GM18858 (cell line): ENCODE measurements at regions not wholly inside any gene's neighbourhood (a gene's known extent, or its start where the extent isn't known, plus 50 kb on each side); places are given as distances from the start of the nearest gene placed in this dataset.
"Not testable (repeated sequence)": the region's sequence is repeated elsewhere in the genome, so short reads cannot be mapped to it uniquely, and the experiment has no call there.

Experiments used
- ATAC-seq: cut with Tn5 transposase; IDR thresholded peaks from one replicate; pipeline ENCODE4 v1.9.1; 2021; ENCODE audit not compliant: unreplicated experiment

- no peak for ATAC-seq
These were observed 742.8 kb downstream of the FAM181B start for GRCh38 chr11:81990659-81991443.

GRCh38 chr11:81989093-81989492 is 744.6 kb downstream of the FAM181B start:
- no peak for ATAC-seq

GRCh38 chr11:81987829-81988472 is 745.7 kb downstream of the FAM181B start:
- ATAC-seq, result peak; percentile 88

- no peak for ATAC-seq
These were observed 747.0 kb downstream of the FAM181B start for GRCh38 chr11:81986556-81987161.

GRCh38 chr11:81979448-81979847 is 754.2 kb downstream of the FAM181B start:
- ATAC-seq, result no peak

GRCh38 chr11:81975261-81975900 is 758.3 kb downstream of the FAM181B start:
- ATAC-seq, result no peak

GRCh38 chr11:81970886-81971285 is 762.8 kb downstream of the FAM181B start:
- ATAC-seq, result no peak

- no peak for ATAC-seq
These were observed 766.4 kb downstream of the FAM181B start for GRCh38 chr11:81967242-81967641.

GRCh38 chr11:81966340-81966739 is 767.3 kb downstream of the FAM181B start:
- ATAC-seq, result no peak

GRCh38 chr11:81963018-81963417 is 770.6 kb downstream of the FAM181B start:
- ATAC-seq, result peak; percentile 73

GRCh38 chr11:81960443-81960842 is 773.2 kb downstream of the FAM181B start:
- no peak for ATAC-seq

GRCh38 chr11:81959341-81959740 is 774.3 kb downstream of the FAM181B start:
- no peak for ATAC-seq

GRCh38 chr11:81954301-81954700 is 779.4 kb downstream of the FAM181B start:
- not testable (repeated sequence) for ATAC-seq

- ATAC-seq, result no peak
These were observed 786.8 kb downstream of the FAM181B start for GRCh38 chr11:81946831-81947230.

- ATAC-seq, result no peak
These were observed 791.0 kb downstream of the FAM181B start for GRCh38 chr11:81942646-81943045.

- ATAC-seq, result no peak
These were observed 791.7 kb downstream of the FAM181B start for GRCh38 chr11:81941998-81942397.

GRCh38 chr11:81932303-81932702 is 801.4 kb downstream of the FAM181B start:
- no peak for ATAC-seq

GRCh38 chr11:81920205-81920604 is 813.5 kb downstream of the FAM181B start:
- ATAC-seq, result no peak

- ATAC-seq, result no peak
These were observed 817.2 kb downstream of the FAM181B start for GRCh38 chr11:81916451-81916850.

GRCh38 chr11:81915045-81915444 is 818.6 kb downstream of the FAM181B start:
- no peak for ATAC-seq

- ATAC-seq, result no peak
These were observed 819.9 kb downstream of the FAM181B start for GRCh38 chr11:81913793-81914192.

GRCh38 chr11:81907996-81908395 is 825.7 kb downstream of the FAM181B start:
- ATAC-seq, result no peak
